ENCODE measurements at regions not wholly inside any gene's neighbourhood (a gene's known extent, or its start where the extent isn't known, plus 50 kb on each side); places are given as distances from the start of the nearest gene placed in this dataset.

GRCh38 chr16:48814994-48815393 is 205.0 kb upstream of the N4BP1 start:
- WGBS (ENCODE audit: low lambda C conversion rate, missing lambda C conversion rate) = 80% methylated on average over 8 of the region's 8 CpGs
- Histone ChIP-seq H3K4me1 (ENCODE audit: insufficient read depth) (no peaks in the 10 kb centered on the region), H3K79me2 (no peaks in the 10 kb centered on the region), H3K36me3 (replicated peaks; ENCODE audit: insufficient read depth, low read depth) (no peaks in the 10 kb centered on the region), H3K4me3 (no peak overlapping the region), H2AFZ (no peak overlapping the region), H3K4me2 (no peak overlapping the region), H4K20me1 (ENCODE audit: insufficient read depth, poor library complexity, severe bottlenecking) (no peaks in the 10 kb centered on the region), H3K9me2 (replicated peaks; ENCODE audit: insufficient read depth) (no peaks in the 10 kb centered on the region), H3K27ac (no peak overlapping the region), H3K9me3 (ENCODE audit: low read depth) (no peaks in the 10 kb centered on the region), H3K27me3 (peaks cover 41% of the 10 kb centered on the region)
- TF ChIP-seq CTCF (IDR thresholded peaks at IDR 0.05; ENCODE audit: poor library complexity) = no peak
- no peak for TF ChIP-seq EZH2phosphoT487 (IDR thresholded peaks at IDR 0.05; ENCODE audit: low read depth, severe bottlenecking, unreplicated experiment)
- TF ChIP-seq EZH2 (IDR thresholded peaks at IDR 0.05; ENCODE audit: borderline replicate concordance) = no peak
- DNase-seq (ENCODE audit: low spot score) = no peak

GRCh38 chr16:48813485-48813884 is 203.5 kb upstream of the N4BP1 start:
- Histone ChIP-seq H3K9me2 (replicated peaks; ENCODE audit: insufficient read depth) (no peaks in the 10 kb centered on the region), H3K4me2 (no peak overlapping the region), H3K27ac (no peak overlapping the region), H3K36me3 (replicated peaks; ENCODE audit: insufficient read depth, low read depth) (no peaks in the 10 kb centered on the region), H3K4me3 (no peak overlapping the region), H4K20me1 (ENCODE audit: insufficient read depth, poor library complexity, severe bottlenecking) (no peaks in the 10 kb centered on the region), H3K4me1 (ENCODE audit: insufficient read depth) (no peaks in the 10 kb centered on the region), H3K9me3 (ENCODE audit: low read depth) (no peaks in the 10 kb centered on the region), H3K27me3 (peaks cover 56% of the 10 kb centered on the region), H3K79me2 (no peaks in the 10 kb centered on the region), H2AFZ (no peak overlapping the region)
- DNase-seq (ENCODE audit: low spot score) = no peak
- no peak for TF ChIP-seq EZH2phosphoT487 (IDR thresholded peaks at IDR 0.05; ENCODE audit: low read depth, severe bottlenecking, unreplicated experiment)
- TF ChIP-seq CTCF (IDR thresholded peaks at IDR 0.05; ENCODE audit: poor library complexity) = no peak
- TF ChIP-seq EZH2 (IDR thresholded peaks at IDR 0.05; ENCODE audit: borderline replicate concordance) = no peak

- no peaks in the 10 kb centered on the region for H3K79me2 ChIP-seq
- 81% methylated on average over 4 of the region's 4 CpGs for WGBS (ENCODE audit: low lambda C conversion rate, missing lambda C conversion rate)
- H3K9me2 ChIP-seq (replicated peaks; ENCODE audit: insufficient read depth) = no peaks in the 10 kb centered on the region
- no peak for DNase-seq (ENCODE audit: low spot score)
- TF ChIP-seq EZH2 (IDR thresholded peaks at IDR 0.05; ENCODE audit: borderline replicate concordance) (no peak), CTCF (IDR thresholded peaks at IDR 0.05; ENCODE audit: poor library complexity) (no peak), EZH2phosphoT487 (IDR thresholded peaks at IDR 0.05; ENCODE audit: low read depth, severe bottlenecking, unreplicated experiment) (no peak)
- H4K20me1 ChIP-seq (ENCODE audit: insufficient read depth, poor library complexity, severe bottlenecking) = no peaks in the 10 kb centered on the region
- no peaks in the 10 kb centered on the region for H3K4me1 ChIP-seq (ENCODE audit: insufficient read depth)
- H3K27me3 ChIP-seq = peaks cover 58% of the 10 kb centered on the region
- H3K4me2 ChIP-seq = no peak overlapping the region
- no peak overlapping the region for H3K4me3 ChIP-seq
- H3K27ac ChIP-seq = no peak overlapping the region
- no peaks in the 10 kb centered on the region for H3K36me3 ChIP-seq (replicated peaks; ENCODE audit: insufficient read depth, low read depth)
- no peaks in the 10 kb centered on the region for H3K9me3 ChIP-seq (ENCODE audit: low read depth)
- H2AFZ ChIP-seq = no peak overlapping the region
Measured at GRCh38 chr16:48812856-48813255, 202.9 kb upstream of the N4BP1 start.

GRCh38 chr16:48811478-48811877 is 201.5 kb upstream of the N4BP1 start:
- Histone ChIP-seq H3K4me2 (peak overlapping the region; percentile 78), H2AFZ (no peak overlapping the region), H3K4me1 (ENCODE audit: insufficient read depth) (no peaks in the 10 kb centered on the region), H3K4me3 (no peak overlapping the region), H3K9me2 (replicated peaks; ENCODE audit: insufficient read depth) (no peaks in the 10 kb centered on the region), H3K36me3 (replicated peaks; ENCODE audit: insufficient read depth, low read depth) (no peaks in the 10 kb centered on the region), H4K20me1 (ENCODE audit: insufficient read depth, poor library complexity, severe bottlenecking) (no peaks in the 10 kb centered on the region), H3K27ac (no peak overlapping the region), H3K79me2 (no peaks in the 10 kb centered on the region), H3K9me3 (ENCODE audit: low read depth) (no peaks in the 10 kb centered on the region), H3K27me3 (peaks cover 58% of the 10 kb centered on the region)
- no peak for DNase-seq (ENCODE audit: low spot score)
- WGBS (ENCODE audit: low lambda C conversion rate, missing lambda C conversion rate) = 54% methylated on average over 7 of the region's 11 CpGs
- TF ChIP-seq EZH2 (IDR thresholded peaks at IDR 0.05; ENCODE audit: borderline replicate concordance) = peak; percentile 15
- no peak for TF ChIP-seq CTCF (IDR thresholded peaks at IDR 0.05; ENCODE audit: poor library complexity)
- peak; percentile 37 for TF ChIP-seq EZH2phosphoT487 (IDR thresholded peaks at IDR 0.05; ENCODE audit: low read depth, severe bottlenecking, unreplicated experiment)

Measured in hepatocyte (in vitro differentiated cells).